ENCODE measurements at regions not wholly inside any gene's neighbourhood (a gene's known extent, or its start where the extent isn't known, plus 50 kb on each side); places are given as distances from the start of the nearest gene placed in this dataset.

DNA sequence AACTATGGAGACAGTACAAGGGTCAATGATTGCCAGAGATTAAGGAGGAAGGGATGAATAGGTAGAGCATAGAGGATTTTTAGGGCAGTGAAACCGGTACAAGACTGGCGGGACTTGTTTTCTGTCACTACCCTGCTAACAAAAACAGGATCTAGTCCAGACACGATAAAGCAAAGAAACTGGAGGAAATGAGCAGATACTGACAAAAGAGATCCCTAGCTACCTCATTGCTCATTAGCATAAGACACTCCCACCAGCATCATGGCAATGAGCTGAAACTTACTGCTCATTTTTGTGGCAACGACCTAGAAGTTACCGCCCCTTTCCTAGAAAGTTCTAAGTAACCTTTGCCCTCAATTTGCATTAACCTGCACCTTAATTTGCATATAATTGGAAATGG lies 131.2 kb downstream of the ETAA1 start:
- H3K4me3 ChIP-seq (ENCODE audit: low read length), result no peak overlapping the region
- no peak for TF ChIP-seq CTCF (IDR thresholded peaks at IDR 0.05; ENCODE audit: insufficient read depth, low read depth, low read length, missing control alignments)

GRCh38 chr2:67532387-67532786 lies 135.3 kb downstream of the ETAA1 start:
- no peak for TF ChIP-seq CTCF (IDR thresholded peaks at IDR 0.05; ENCODE audit: insufficient read depth, low read depth, low read length, missing control alignments)
- no peak overlapping the region for H3K4me3 ChIP-seq (ENCODE audit: low read length)
- DNase-seq (ENCODE audit: low read depth), result no peak

More for the DNA sequence above, 131.2 kb downstream of the ETAA1 start:
- DNase-seq (ENCODE audit: low read depth), result peak; percentile 91

DNA sequence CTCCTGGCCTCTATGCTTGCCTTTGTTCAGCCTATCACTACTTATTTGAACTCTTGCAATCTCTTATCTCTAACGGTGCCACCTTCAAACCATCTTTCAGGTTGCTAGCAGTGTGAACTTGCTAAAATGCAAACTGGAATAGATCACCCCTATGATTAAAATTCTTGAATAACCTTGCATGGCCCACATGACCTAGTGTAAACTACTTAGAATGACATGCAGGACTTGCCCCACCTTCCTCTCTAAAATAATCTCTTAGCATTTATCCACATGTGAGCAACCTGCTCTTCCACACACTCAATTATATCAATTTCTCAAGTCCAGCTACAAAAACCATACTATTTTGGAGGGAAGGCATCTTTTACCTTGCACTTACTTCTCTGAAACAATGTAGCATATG lies 137.6 kb downstream of the ETAA1 start:
- DNase-seq (ENCODE audit: low read depth), result no peak
- TF ChIP-seq CTCF (IDR thresholded peaks at IDR 0.05; ENCODE audit: insufficient read depth, low read depth, low read length, missing control alignments), result no peak

DNA sequence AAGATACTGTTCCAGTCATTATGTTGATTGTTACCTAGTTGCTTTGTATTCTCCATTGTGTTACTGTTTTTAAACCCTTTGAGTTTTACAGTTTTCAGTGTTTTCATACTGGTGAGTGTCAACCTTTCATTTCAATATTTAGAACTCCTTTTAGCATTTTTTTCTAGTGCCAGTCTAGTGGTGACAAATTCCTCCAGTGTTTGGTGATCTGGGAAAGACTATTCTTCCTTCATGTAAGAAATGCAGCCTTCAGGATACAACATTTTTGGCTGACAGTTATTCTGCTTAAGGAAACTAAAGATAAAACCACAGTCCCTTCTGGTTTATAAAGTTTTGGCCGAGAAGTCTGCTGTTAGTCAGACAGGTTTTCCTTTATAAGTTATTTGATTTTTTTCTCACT lies 143.8 kb downstream of the ETAA1 start:
- H3K4me3 ChIP-seq (ENCODE audit: low read length), result no peak overlapping the region
- no peak for TF ChIP-seq CTCF (IDR thresholded peaks at IDR 0.05; ENCODE audit: insufficient read depth, low read depth, low read length, missing control alignments)
- DNase-seq (ENCODE audit: low read depth), result no peak

More for the DNA sequence above, 137.6 kb downstream of the ETAA1 start:
- no peak overlapping the region for H3K4me3 ChIP-seq (ENCODE audit: low read length)

- no peak for DNase-seq (ENCODE audit: low read depth)
- H3K4me3 ChIP-seq (ENCODE audit: low read length), result no peak overlapping the region
- TF ChIP-seq CTCF (IDR thresholded peaks at IDR 0.05; ENCODE audit: insufficient read depth, low read depth, low read length, missing control alignments), result no peak
These were observed 147.2 kb downstream of the ETAA1 start for GRCh38 chr2:67544286-67544685.

- no peak overlapping the region for H3K4me3 ChIP-seq (ENCODE audit: low read length)
- peak; percentile 37 for DNase-seq (ENCODE audit: low read depth)
- no peak for TF ChIP-seq CTCF (IDR thresholded peaks at IDR 0.05; ENCODE audit: insufficient read depth, low read depth, low read length, missing control alignments)
These were observed 151.4 kb downstream of the ETAA1 start for GRCh38 chr2:67548317-67549201.

- DNase-seq (ENCODE audit: low read depth), result no peak
- TF ChIP-seq CTCF (IDR thresholded peaks at IDR 0.05; ENCODE audit: insufficient read depth, low read depth, low read length, missing control alignments), result no peak
- H3K4me3 ChIP-seq (ENCODE audit: low read length), result no peak overlapping the region
These were observed 162.0 kb downstream of the ETAA1 start for GRCh38 chr2:67559156-67559555.
